ENCODE measurements at regions not wholly inside any gene's neighbourhood (a gene's known extent, or its start where the extent isn't known, plus 50 kb on each side); places are given as distances from the start of the nearest gene placed in this dataset.

GRCh38 chr11:109317726-109318125, 104.3 kb upstream of the C11orf87 start:
- TF ChIP-seq, protein P1, sequence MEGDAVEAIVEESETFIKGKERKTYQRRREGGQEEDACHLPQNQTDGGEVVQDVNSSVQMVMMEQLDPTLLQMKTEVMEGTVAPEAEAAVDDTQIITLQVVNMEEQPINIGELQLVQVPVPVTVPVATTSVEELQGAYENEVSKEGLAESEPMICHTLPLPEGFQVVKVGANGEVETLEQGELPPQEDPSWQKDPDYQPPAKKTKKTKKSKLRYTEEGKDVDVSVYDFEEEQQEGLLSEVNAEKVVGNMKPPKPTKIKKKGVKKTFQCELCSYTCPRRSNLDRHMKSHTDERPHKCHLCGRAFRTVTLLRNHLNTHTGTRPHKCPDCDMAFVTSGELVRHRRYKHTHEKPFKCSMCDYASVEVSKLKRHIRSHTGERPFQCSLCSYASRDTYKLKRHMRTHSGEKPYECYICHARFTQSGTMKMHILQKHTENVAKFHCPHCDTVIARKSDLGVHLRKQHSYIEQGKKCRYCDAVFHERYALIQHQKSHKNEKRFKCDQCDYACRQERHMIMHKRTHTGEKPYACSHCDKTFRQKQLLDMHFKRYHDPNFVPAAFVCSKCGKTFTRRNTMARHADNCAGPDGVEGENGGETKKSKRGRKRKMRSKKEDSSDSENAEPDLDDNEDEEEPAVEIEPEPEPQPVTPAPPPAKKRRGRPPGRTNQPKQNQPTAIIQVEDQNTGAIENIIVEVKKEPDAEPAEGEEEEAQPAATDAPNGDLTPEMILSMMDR (IDR thresholded peaks at IDR 0.05; ENCODE audit: extremely low read depth, insufficient read depth, missing control alignments), result no peak
- in situ Hi-C loops (cut with MboI; ENCODE audit: low pct_unique_long_range_greater_than_20kb, low sequenced_read_pairs, unreplicated experiment), result no loop called here
- no peak for DNase-seq (ENCODE audit: low spot score)

GRCh38 chr11:109320595-109320994, 101.4 kb upstream of the C11orf87 start:
- TF ChIP-seq, protein P1 (IDR thresholded peaks at IDR 0.05; ENCODE audit: extremely low read depth, insufficient read depth, missing control alignments), result no peak
- DNase-seq (ENCODE audit: low spot score), result no peak
- in situ Hi-C loops (cut with MboI; ENCODE audit: low pct_unique_long_range_greater_than_20kb, low sequenced_read_pairs, unreplicated experiment), result no loop called here

- TF ChIP-seq, protein P1 (IDR thresholded peaks at IDR 0.05; ENCODE audit: extremely low read depth, insufficient read depth, missing control alignments), result no peak
- in situ Hi-C loops (cut with MboI; ENCODE audit: low pct_unique_long_range_greater_than_20kb, low sequenced_read_pairs, unreplicated experiment), result no loop called here
- no peak for DNase-seq (ENCODE audit: low spot score)
These were observed 95.2 kb upstream of the C11orf87 start for GRCh38 chr11:109326781-109327180.

DNA sequence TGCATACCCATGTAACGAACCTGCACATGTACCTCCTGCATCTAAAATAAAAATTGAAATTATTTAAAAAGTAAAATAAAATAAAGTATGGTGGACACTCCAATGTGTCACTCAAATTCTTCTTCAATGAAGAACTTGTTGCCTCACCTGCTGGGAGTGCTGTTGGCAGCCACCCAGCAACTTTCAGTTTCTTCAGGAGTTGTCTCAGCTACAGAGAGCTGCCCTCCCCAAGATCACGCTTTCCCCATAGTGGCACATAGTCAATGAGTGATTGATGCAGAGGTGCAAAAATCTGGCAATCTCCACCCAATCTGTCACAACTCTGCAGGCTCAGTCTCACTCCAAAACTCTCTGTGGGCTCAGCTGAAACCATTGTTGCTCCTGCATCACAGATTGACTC, 92.3 kb upstream of the C11orf87 start:
- in situ Hi-C loops (cut with MboI; ENCODE audit: low pct_unique_long_range_greater_than_20kb, low sequenced_read_pairs, unreplicated experiment), result no loop called here
- TF ChIP-seq, protein P1 (IDR thresholded peaks at IDR 0.05; ENCODE audit: extremely low read depth, insufficient read depth, missing control alignments), result no peak
- no peak for DNase-seq (ENCODE audit: low spot score)

GRCh38 chr11:109338131-109338530, 83.9 kb upstream of the C11orf87 start:
- in situ Hi-C loops (cut with MboI; ENCODE audit: low pct_unique_long_range_greater_than_20kb, low sequenced_read_pairs, unreplicated experiment), result no loop called here
- DNase-seq (ENCODE audit: low spot score), result no peak
- TF ChIP-seq, protein P1 (IDR thresholded peaks at IDR 0.05; ENCODE audit: extremely low read depth, insufficient read depth, missing control alignments), result no peak

DNA sequence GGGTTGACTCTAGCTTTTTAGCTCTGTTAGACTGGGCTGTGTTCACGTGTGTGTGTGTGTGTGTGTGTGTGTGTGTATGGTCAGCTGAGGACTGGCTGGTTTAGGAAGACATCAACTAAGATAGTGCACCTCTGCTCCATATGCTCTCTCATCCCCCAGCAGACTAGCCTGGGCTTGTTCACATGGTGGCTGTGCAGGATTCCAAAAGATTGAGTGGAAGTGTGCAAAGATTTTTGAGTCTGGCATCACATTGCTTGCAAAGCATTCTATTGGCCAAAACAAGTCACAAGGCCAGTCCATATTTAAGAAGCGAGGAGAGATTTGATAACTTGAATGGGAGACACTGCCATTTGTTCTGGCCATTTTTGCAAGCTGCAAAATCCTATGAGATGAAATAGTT, 79.7 kb upstream of the C11orf87 start:
- TF ChIP-seq, protein P1 (IDR thresholded peaks at IDR 0.05; ENCODE audit: extremely low read depth, insufficient read depth, missing control alignments), result no peak
- no peak for DNase-seq (ENCODE audit: low spot score)
- in situ Hi-C loops (cut with MboI; ENCODE audit: low pct_unique_long_range_greater_than_20kb, low sequenced_read_pairs, unreplicated experiment), result no loop called here

- DNase-seq (ENCODE audit: low spot score), result no peak
- TF ChIP-seq, protein P1 (IDR thresholded peaks at IDR 0.05; ENCODE audit: extremely low read depth, insufficient read depth, missing control alignments), result no peak
- in situ Hi-C loops (cut with MboI; ENCODE audit: low pct_unique_long_range_greater_than_20kb, low sequenced_read_pairs, unreplicated experiment), result no loop called here
These were observed 78.7 kb upstream of the C11orf87 start for GRCh38 chr11:109343242-109343641.
